HG02678 (cell line): ENCODE measurements at regions not wholly inside any gene's neighbourhood (a gene's known extent, or its start where the extent isn't known, plus 50 kb on each side); places are given as distances from the start of the nearest gene placed in this dataset.

Experiments used
- ATAC-seq: cut with Tn5 transposase; IDR thresholded peaks from one replicate; pipeline ENCODE4 v1.9.1; 2021; ENCODE audit warnings: mild to moderate bottlenecking, moderate library complexity; ENCODE audit not compliant: unreplicated experiment

GRCh38 chr3:117726776-117727175 lies 1017.2 kb downstream of the TUSC7 start:
- no peak for ATAC-seq

GRCh38 chr3:117728226-117728625 lies 1018.6 kb downstream of the TUSC7 start:
- no peak for ATAC-seq

- ATAC-seq: no peak
Observed at GRCh38 chr3:117734496-117734895, 1024.9 kb downstream of the TUSC7 start.

GRCh38 chr3:117735481-117736101 lies 1026.0 kb downstream of the TUSC7 start:
- no peak for ATAC-seq

- no peak for ATAC-seq
Observed at GRCh38 chr3:117736846-117737245, 1027.3 kb downstream of the TUSC7 start.

GRCh38 chr3:117743993-117744392 lies 1034.4 kb downstream of the TUSC7 start:
- no peak for ATAC-seq

- ATAC-seq: no peak
Observed at GRCh38 chr3:117744935-117745334, 1035.4 kb downstream of the TUSC7 start.

- no peak for ATAC-seq
Observed at GRCh38 chr3:117745516-117745915, 1035.9 kb downstream of the TUSC7 start.

- ATAC-seq: no peak
Observed at GRCh38 chr3:117746066-117746465, 1036.5 kb downstream of the TUSC7 start.

GRCh38 chr3:117748131-117748530 lies 1038.6 kb downstream of the TUSC7 start:
- ATAC-seq: no peak

GRCh38 chr3:117750674-117751269 lies 1041.2 kb downstream of the TUSC7 start:
- no peak for ATAC-seq

GRCh38 chr3:117751651-117752050 lies 1042.1 kb downstream of the TUSC7 start:
- ATAC-seq: no peak

- no peak for ATAC-seq
Observed at GRCh38 chr3:117752984-117753717, 1043.6 kb downstream of the TUSC7 start.

GRCh38 chr3:117754058-117754457 lies 1044.5 kb downstream of the TUSC7 start:
- ATAC-seq: no peak

GRCh38 chr3:117754841-117755240 lies 1045.3 kb downstream of the TUSC7 start:
- no peak for ATAC-seq

GRCh38 chr3:117756563-117756962 lies 1047.0 kb downstream of the TUSC7 start:
- ATAC-seq: no peak

- ATAC-seq: no peak
Observed at GRCh38 chr3:117761703-117762620, 1052.4 kb downstream of the TUSC7 start.

- ATAC-seq: no peak
Observed at GRCh38 chr3:117762621-117763037, 1053.0 kb downstream of the TUSC7 start.

- ATAC-seq: no peak
Observed at GRCh38 chr3:117763561-117763960, 1054.0 kb downstream of the TUSC7 start.

GRCh38 chr3:117768581-117768980 lies 1059.0 kb downstream of the TUSC7 start:
- ATAC-seq: no peak

- no peak for ATAC-seq
Observed at GRCh38 chr3:117774130-117774529, 1064.6 kb downstream of the TUSC7 start.
